IMR-90 (cell line): ENCODE measurements at regions not wholly inside any gene's neighbourhood (a gene's known extent, or its start where the extent isn't known, plus 50 kb on each side); places are given as distances from the start of the nearest gene placed in this dataset.

Source experiments
- ATAC-seq: fragments of 200-7000 bp; cut with Tn5 transposase; 2 replicates; pipeline ENCODE4 v1.9.1; 2020; ENCODE audit warnings: low read depth, mild to moderate bottlenecking, moderate library complexity
- BruUV-seq: library from RNA; stranded (reverse); fragments of 400-500 nt; replicated peaks from 2 replicates; lab custom pipeline; 2021; lab: Mats Ljungman, UMichigan
- CTCF ChIA-PET: fragments of 300-600 bp; formaldehyde crosslinking; extraction: SDS; loops from one replicate; lab custom pipeline; 2021; ENCODE audit warnings: antibody characterized with exemption; lab: Yijun Ruan, JAX
- POLR2A ChIA-PET: fragments of 300-600 bp; sonication (Branson Sonifier 250); formaldehyde crosslinking; loops from one replicate; lab custom pipeline; 2022; ENCODE audit warnings: antibody characterized with exemption; ENCODE audit not compliant: unreplicated experiment; lab: Charles Lee
- DNase-seq: peaks from one replicate; pipeline ENCODE4 v3.0.0; 2013
- H2AFZ ChIP-seq: replicated peaks from 2 replicates; pipeline ENCODE3; 2013; ENCODE audit warnings: low read length, mild to moderate bottlenecking; ENCODE audit not compliant: poor library complexity
- H2AK5ac ChIP-seq: 2 replicates; pipeline ENCODE4 v1.6.1; 2013; ENCODE audit warnings: low read depth, low read length, inconsistent platforms
- H2AK9ac ChIP-seq: replicated peaks from 2 replicates; pipeline ENCODE3; 2013; ENCODE audit warnings: mild to moderate bottlenecking, low read depth, low read length, moderate library complexity; ENCODE audit not compliant: poor library complexity
- H2BK120ac ChIP-seq: 2 replicates; pipeline ENCODE4 v1.6.1; 2013; ENCODE audit warnings: low read depth, low read length, inconsistent platforms
- H2BK15ac ChIP-seq: 3 replicates; pipeline ENCODE4 v1.6.1; 2013; ENCODE audit warnings: low read depth, low read length, inconsistent platforms
- H2BK20ac ChIP-seq: 2 replicates; pipeline ENCODE4 v1.6.1; 2013; ENCODE audit warnings: low read depth, mild to moderate bottlenecking, inconsistent platforms, low read length, moderate library complexity
- H2BK5ac ChIP-seq: 2 replicates; pipeline ENCODE4 v1.6.1; 2013; ENCODE audit warnings: mild to moderate bottlenecking, low read depth, low read length, inconsistent platforms; ENCODE audit not compliant: poor library complexity, severe bottlenecking
- H3K14ac ChIP-seq: replicated peaks from 2 replicates; pipeline ENCODE4 v1.6.1; 2013; ENCODE audit warnings: low read depth, low read length, inconsistent platforms
- H3K18ac ChIP-seq: 2 replicates; pipeline ENCODE4 v1.6.1; 2013; ENCODE audit warnings: low read depth, low read length, control low read depth
- H3K23ac ChIP-seq: 2 replicates; pipeline ENCODE4 v1.6.1; 2013; ENCODE audit warnings: low read depth, low read length, inconsistent platforms
- H3K27ac ChIP-seq: 2 replicates; pipeline ENCODE4 v1.5.1; 2013; ENCODE audit warnings: mild to moderate bottlenecking, control low read depth, low read length; ENCODE audit not compliant: insufficient read depth
- H3K27me3 ChIP-seq: 2 replicates; pipeline ENCODE4 v1.6.1; 2013; ENCODE audit warnings: low read length; ENCODE audit not compliant: control insufficient read depth, insufficient read depth
- H3K36me3 ChIP-seq: 2 replicates; pipeline ENCODE4 v1.6.1; 2013; ENCODE audit warnings: low read length, mixed read lengths; ENCODE audit not compliant: control insufficient read depth, insufficient read depth
- H3K4ac ChIP-seq: 2 replicates; pipeline ENCODE4 v1.6.1; 2013; ENCODE audit warnings: low read depth, low read length, inconsistent platforms
- H3K4me1 ChIP-seq: 2 replicates; pipeline ENCODE4 v1.6.1; 2013; ENCODE audit warnings: low read length, mixed read lengths; ENCODE audit not compliant: control insufficient read depth, insufficient read depth
- H3K4me2 ChIP-seq: 2 replicates; pipeline ENCODE4 v1.6.1; 2013; ENCODE audit warnings: low read depth, mild to moderate bottlenecking, control low read depth, low read length, moderate library complexity
- H3K4me3 ChIP-seq: 2 replicates; pipeline ENCODE4 v1.5.1; 2013; ENCODE audit warnings: low read depth, mild to moderate bottlenecking, control low read depth, low read length, moderate library complexity; ENCODE audit not compliant: insufficient read depth
- H3K56ac ChIP-seq: 2 replicates; pipeline ENCODE4 v1.6.1; 2013; ENCODE audit warnings: low read length, inconsistent platforms; ENCODE audit not compliant: insufficient read depth; ENCODE audit errors: extremely low read depth
- H3K79me1 ChIP-seq, 2 experiments: 2 replicates each; pipeline ENCODE4 v1.6.1; 2013; ENCODE audit warnings: low read length in 2 of 2, inconsistent platforms in 1 of 2, low read depth in 1 of 2
- H3K9ac ChIP-seq: 2 replicates; pipeline ENCODE4 v1.6.1; 2013; ENCODE audit warnings: low read depth, low read length, control low read depth
- H3K9me1 ChIP-seq: 2 replicates; pipeline ENCODE4 v1.6.1; 2013; ENCODE audit warnings: low read length, inconsistent platforms; ENCODE audit not compliant: insufficient read depth
- H3K9me3 ChIP-seq: 2 replicates; pipeline ENCODE4 v1.6.1; 2013; ENCODE audit warnings: low read length; ENCODE audit not compliant: control insufficient read depth, insufficient read depth
- H4K20me1 ChIP-seq: 2 replicates; pipeline ENCODE4 v1.6.1; 2013; ENCODE audit warnings: low read length, inconsistent platforms; ENCODE audit not compliant: insufficient read depth
- H4K5ac ChIP-seq: 2 replicates; pipeline ENCODE4 v1.6.1; 2013; ENCODE audit warnings: mild to moderate bottlenecking, low read depth, low read length, control low read depth
- H4K8ac ChIP-seq, 2 experiments: 2 replicates each; pipeline ENCODE4 v1.6.1; 2013; ENCODE audit warnings: low read depth in 2 of 2, low read length in 2 of 2, control low read depth in 1 of 2, inconsistent platforms in 1 of 2
- H4K91ac ChIP-seq: 2 replicates; pipeline ENCODE4 v1.6.1; 2013; ENCODE audit warnings: low read depth, low read length, inconsistent platforms; ENCODE audit not compliant: insufficient read depth
- BHLHE40 ChIP-seq: fragments of 150-350 bp; IDR thresholded peaks from 2 replicates; pipeline ENCODE4 v1.6.1; 2016; ENCODE audit warnings: mild to moderate bottlenecking, low read depth, low read length
- CEBPB ChIP-seq: IDR thresholded peaks from 2 replicates; pipeline ENCODE4 v1.6.1; 2012; ENCODE audit warnings: low read depth, low read length, improper control_type of control experiment
- CHD1 ChIP-seq: IDR thresholded peaks from 2 replicates; pipeline ENCODE4 v1.6.1; 2012; ENCODE audit warnings: low read depth, low read length, improper control_type of control experiment
- FOS ChIP-seq: fragments of 150-350 bp; IDR thresholded peaks from 2 replicates; pipeline ENCODE4 v1.6.1; 2016; ENCODE audit warnings: low read depth, low read length
- MAFK ChIP-seq: IDR thresholded peaks from 2 replicates; pipeline ENCODE4 v1.6.1; 2012; ENCODE audit warnings: low read depth, low read length, improper control_type of control experiment
- MAZ ChIP-seq: IDR thresholded peaks from 2 replicates; pipeline ENCODE4 v1.6.1; 2012; ENCODE audit warnings: low read depth, mild to moderate bottlenecking, low read length, improper control_type of control experiment, moderate library complexity, borderline replicate concordance
- MXI1 ChIP-seq: IDR thresholded peaks from 2 replicates; pipeline ENCODE4 v1.6.1; 2012; ENCODE audit warnings: low read depth, mild to moderate bottlenecking, low read length, moderate library complexity, borderline replicate concordance
- NFE2L2 ChIP-seq: fragments of 150-350 bp; IDR thresholded peaks from 2 replicates; pipeline ENCODE4 v1.6.1; 2016; ENCODE audit warnings: low read depth, mild to moderate bottlenecking, low read length
- POLR2A ChIP-seq: IDR thresholded peaks from 2 replicates; pipeline ENCODE4 v1.6.1; 2012; ENCODE audit warnings: mild to moderate bottlenecking, low read depth, low read length
- RAD21 ChIP-seq: IDR thresholded peaks from 2 replicates; pipeline ENCODE4 v1.6.1; 2012; ENCODE audit warnings: low read length, improper control_type of control experiment
- RCOR1 ChIP-seq: IDR thresholded peaks from 2 replicates; pipeline ENCODE4 v1.6.1; 2012; ENCODE audit warnings: mild to moderate bottlenecking, low read length, improper control_type of control experiment; ENCODE audit not compliant: insufficient replicate concordance
- RFX5 ChIP-seq: IDR thresholded peaks from 2 replicates; pipeline ENCODE4 v1.8.0; 2012; ENCODE audit warnings: low read depth, mild to moderate bottlenecking, low read length, moderate library complexity
- SMC3 ChIP-seq: fragments of 150-350 bp; IDR thresholded peaks from 2 replicates; pipeline ENCODE4 v1.6.1; 2016; ENCODE audit warnings: low read depth, mild to moderate bottlenecking, antibody characterized with exemption, low read length, moderate library complexity
- dilution Hi-C: fragments of 300-500 bp; cut with HindIII; formaldehyde crosslinking; loops from one replicate; pipeline ENCODE4 v1.14.3; 2018; ENCODE audit warnings: low sequenced_read_pairs; ENCODE audit not compliant: unreplicated experiment
- in situ Hi-C: fragments of 300-500 bp; cut with MboI; formaldehyde crosslinking; loops from 3 replicates; pipeline ENCODE4 v1.14.3; 2019; ENCODE audit warnings: low sequenced_read_pairs, inconsistent platforms, mixed read lengths
- intact Hi-C: fragments of 100-400 bp; cut with micrococcal nuclease; formaldehyde crosslinking; loops from 2 replicates; pipeline ENCODE4 v1.10.0; 2022
- TF ChIP-seq, protein P1 (sequence below): conservative IDR thresholded peaks from 2 replicates; pipeline ENCODE4 v1.5.1; 2012; ENCODE audit warnings: mild to moderate bottlenecking, low read depth, low read length, improper control_type of control experiment
- TF ChIP-seq, protein P2 (sequence below): fragments of 150-350 bp; IDR thresholded peaks from 2 replicates; pipeline ENCODE4 v1.6.1; 2017; ENCODE audit warnings: mild to moderate bottlenecking, antibody characterized with exemption, low read length, low read depth
- TF ChIP-seq, protein P3 (sequence below): fragments of 150-350 bp; IDR thresholded peaks from 2 replicates; pipeline ENCODE4 v1.6.1; 2016; ENCODE audit warnings: low read depth, mild to moderate bottlenecking, low read length, moderate library complexity, borderline replicate concordance

DNA sequence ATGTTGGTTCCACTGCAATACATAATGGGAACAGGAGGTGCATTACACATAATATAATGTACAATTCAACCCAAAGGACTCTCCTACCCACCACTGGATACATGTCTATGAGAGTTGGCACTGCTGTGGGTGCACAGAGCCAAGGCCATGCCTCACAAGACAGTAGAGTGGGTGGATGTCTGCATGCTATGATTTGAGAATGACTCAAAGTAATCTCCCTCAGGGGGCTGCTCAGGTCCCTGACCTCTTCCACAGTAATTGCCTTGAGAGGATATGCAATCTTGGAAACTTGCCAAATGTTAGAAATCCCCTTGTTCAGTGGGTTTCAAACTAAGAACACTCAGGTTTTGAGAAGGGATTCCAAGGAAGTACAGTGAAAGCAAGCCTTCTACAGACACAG, 79.0 kb downstream of the ANKEF1 start:
- H2BK15ac ChIP-seq: no peak overlapping the region
- no peak for TF ChIP-seq SMC3
- TF ChIP-seq, protein P1, sequence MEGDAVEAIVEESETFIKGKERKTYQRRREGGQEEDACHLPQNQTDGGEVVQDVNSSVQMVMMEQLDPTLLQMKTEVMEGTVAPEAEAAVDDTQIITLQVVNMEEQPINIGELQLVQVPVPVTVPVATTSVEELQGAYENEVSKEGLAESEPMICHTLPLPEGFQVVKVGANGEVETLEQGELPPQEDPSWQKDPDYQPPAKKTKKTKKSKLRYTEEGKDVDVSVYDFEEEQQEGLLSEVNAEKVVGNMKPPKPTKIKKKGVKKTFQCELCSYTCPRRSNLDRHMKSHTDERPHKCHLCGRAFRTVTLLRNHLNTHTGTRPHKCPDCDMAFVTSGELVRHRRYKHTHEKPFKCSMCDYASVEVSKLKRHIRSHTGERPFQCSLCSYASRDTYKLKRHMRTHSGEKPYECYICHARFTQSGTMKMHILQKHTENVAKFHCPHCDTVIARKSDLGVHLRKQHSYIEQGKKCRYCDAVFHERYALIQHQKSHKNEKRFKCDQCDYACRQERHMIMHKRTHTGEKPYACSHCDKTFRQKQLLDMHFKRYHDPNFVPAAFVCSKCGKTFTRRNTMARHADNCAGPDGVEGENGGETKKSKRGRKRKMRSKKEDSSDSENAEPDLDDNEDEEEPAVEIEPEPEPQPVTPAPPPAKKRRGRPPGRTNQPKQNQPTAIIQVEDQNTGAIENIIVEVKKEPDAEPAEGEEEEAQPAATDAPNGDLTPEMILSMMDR: no peak
- TF ChIP-seq CHD1: no peak
- no peak for TF ChIP-seq RFX5
- TF ChIP-seq FOS: no peak
- TF ChIP-seq MAFK: no peak
- TF ChIP-seq MXI1: no peak
- no peak for TF ChIP-seq RCOR1
- TF ChIP-seq, protein P2, sequence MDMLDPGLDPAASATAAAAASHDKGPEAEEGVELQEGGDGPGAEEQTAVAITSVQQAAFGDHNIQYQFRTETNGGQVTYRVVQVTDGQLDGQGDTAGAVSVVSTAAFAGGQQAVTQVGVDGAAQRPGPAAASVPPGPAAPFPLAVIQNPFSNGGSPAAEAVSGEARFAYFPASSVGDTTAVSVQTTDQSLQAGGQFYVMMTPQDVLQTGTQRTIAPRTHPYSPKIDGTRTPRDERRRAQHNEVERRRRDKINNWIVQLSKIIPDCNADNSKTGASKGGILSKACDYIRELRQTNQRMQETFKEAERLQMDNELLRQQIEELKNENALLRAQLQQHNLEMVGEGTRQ: no peak
- TF ChIP-seq, protein P3, sequence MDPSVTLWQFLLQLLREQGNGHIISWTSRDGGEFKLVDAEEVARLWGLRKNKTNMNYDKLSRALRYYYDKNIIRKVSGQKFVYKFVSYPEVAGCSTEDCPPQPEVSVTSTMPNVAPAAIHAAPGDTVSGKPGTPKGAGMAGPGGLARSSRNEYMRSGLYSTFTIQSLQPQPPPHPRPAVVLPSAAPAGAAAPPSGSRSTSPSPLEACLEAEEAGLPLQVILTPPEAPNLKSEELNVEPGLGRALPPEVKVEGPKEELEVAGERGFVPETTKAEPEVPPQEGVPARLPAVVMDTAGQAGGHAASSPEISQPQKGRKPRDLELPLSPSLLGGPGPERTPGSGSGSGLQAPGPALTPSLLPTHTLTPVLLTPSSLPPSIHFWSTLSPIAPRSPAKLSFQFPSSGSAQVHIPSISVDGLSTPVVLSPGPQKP: no peak
- TF ChIP-seq RAD21: no peak
- TF ChIP-seq CEBPB: no peak
- no peak for TF ChIP-seq MAZ
- no peak for TF ChIP-seq NFE2L2
- TF ChIP-seq POLR2A: no peak
- TF ChIP-seq BHLHE40: no peak
- H2AFZ ChIP-seq: peak overlapping the region; percentile 75
- no peaks in the 10 kb centered on the region for H3K36me3 ChIP-seq
- 0 out of 2 replicates have a peak, but pooled peaks cover 3% of the 10 kb centered on the region for H3K9me1 ChIP-seq
- no peak overlapping the region for H2AK9ac ChIP-seq
- no peaks in the 10 kb centered on the region for H3K79me1 ChIP-seq
- no peak overlapping the region for H4K91ac ChIP-seq
- H3K9ac ChIP-seq: no peak overlapping the region
- H3K9me3 ChIP-seq: no peaks in the 10 kb centered on the region
- H2BK120ac ChIP-seq: no peak overlapping the region
- ATAC-seq (no peak), DNase-seq (no peak)
- no peak overlapping the region for H3K4me2 ChIP-seq
- no peak overlapping the region for H4K5ac ChIP-seq
- H3K18ac ChIP-seq: no peak overlapping the region
- peaks cover 3% of the 10 kb centered on the region for H3K4me1 ChIP-seq
- H3K56ac ChIP-seq: no peak overlapping the region
- no peaks in the 10 kb centered on the region for H3K27me3 ChIP-seq
- no peaks in the 10 kb centered on the region for H4K20me1 ChIP-seq
- intact Hi-C loops: no loop called here
- H3K23ac ChIP-seq: no peak overlapping the region
- H2BK20ac ChIP-seq: no peak overlapping the region
- POLR2A ChIA-PET: no interaction called here
- dilution Hi-C loops: no loop called here
- CTCF ChIA-PET: no interaction called here
- no peak overlapping the region for H3K14ac ChIP-seq
- H3K27ac ChIP-seq: no peak overlapping the region
- H2AK5ac ChIP-seq: no peak overlapping the region
- H4K8ac ChIP-seq: no peak overlapping the region
- H2BK5ac ChIP-seq: no peak overlapping the region
- in situ Hi-C loops: no loop called here
- no peak overlapping the region for H3K4me3 ChIP-seq
- no peak overlapping the region; the same call in 1 of the 2 replicates for H3K4ac ChIP-seq
- no TSS peak for BruUV-seq
